Nephron (organoid): ENCODE measurements at regions not wholly inside any gene's neighbourhood (a gene's known extent, or its start where the extent isn't known, plus 50 kb on each side); places are given as distances from the start of the nearest gene placed in this dataset.

Source experiments
- H3K27ac Mint-ChIP-seq, 3 experiments: 2 replicates each; pipeline ENCODE4 v1.8.0; 2020; ENCODE audit warnings: mixed read lengths in 3 of 3, mild to moderate bottlenecking in 2 of 3, moderate library complexity in 1 of 3
- H3K27me3 Mint-ChIP-seq: 2 replicates; pipeline ENCODE4 v1.8.0; 2021; ENCODE audit warnings: low read depth, mild to moderate bottlenecking, moderate library complexity, mixed read lengths
- H3K36me3 Mint-ChIP-seq: 2 replicates; pipeline ENCODE4 v1.8.0; 2020; ENCODE audit warnings: low read depth, mixed read lengths
- H3K4me1 Mint-ChIP-seq: 2 replicates; pipeline ENCODE4 v1.8.0; 2020; ENCODE audit warnings: mixed read lengths
- H3K4me3 Mint-ChIP-seq, 3 experiments: 2 replicates each; pipeline ENCODE4 v1.8.0; 2020; ENCODE audit warnings: mild to moderate bottlenecking in 3 of 3, mixed read lengths in 3 of 3, moderate library complexity in 2 of 3
- H3K9me3 Mint-ChIP-seq: 2 replicates; pipeline ENCODE4 v1.8.0; 2020; ENCODE audit warnings: mixed read lengths
- CTCF ChIP-seq, 3 experiments: fragments of 200-600 bp; sonication (generic); IDR thresholded peaks; one replicate each; pipeline ENCODE4 v1.5.0; 2021; ENCODE audit warnings: antibody characterized with exemption in 3 of 3; ENCODE audit not compliant: unreplicated experiment in 3 of 3

- Mint-ChIP-seq H3K4me3 (no peak overlapping the region), H3K27ac (no peak overlapping the region), H3K27me3 (no peaks in the 10 kb centered on the region), H3K36me3 (no peaks in the 10 kb centered on the region), H3K4me1 (no peaks in the 10 kb centered on the region), H3K9me3 (peaks cover 3% of the 10 kb centered on the region)
- no peak for TF ChIP-seq CTCF (IDR thresholded peaks at IDR 0.05; ENCODE audit: unreplicated experiment in 3 of 3)
Observed at GRCh38 chr5:40381676-40382363, 297.9 kb upstream of the PTGER4 start.

- no peak overlapping the region for H3K4me3 Mint-ChIP-seq
- H3K9me3 Mint-ChIP-seq: peaks cover 3% of the 10 kb centered on the region
- H3K27me3 Mint-ChIP-seq: no peaks in the 10 kb centered on the region
- H3K36me3 Mint-ChIP-seq: no peaks in the 10 kb centered on the region
- H3K4me1 Mint-ChIP-seq: no peaks in the 10 kb centered on the region
- TF ChIP-seq CTCF (IDR thresholded peaks at IDR 0.05; ENCODE audit: unreplicated experiment in 3 of 3): no peak
- H3K27ac Mint-ChIP-seq: no peak overlapping the region
Observed at GRCh38 chr5:40381016-40381415, 298.7 kb upstream of the PTGER4 start.

- Mint-ChIP-seq H3K4me1 (no peaks in the 10 kb centered on the region), H3K4me3 (no peak overlapping the region), H3K27me3 (no peaks in the 10 kb centered on the region), H3K9me3 (peaks cover 3% of the 10 kb centered on the region), H3K27ac (no peak overlapping the region), H3K36me3 (no peaks in the 10 kb centered on the region)
- no peak for TF ChIP-seq CTCF (IDR thresholded peaks at IDR 0.05; ENCODE audit: unreplicated experiment in 3 of 3)
Observed at GRCh38 chr5:40378396-40379177, 301.1 kb upstream of the PTGER4 start.

GRCh38 chr5:40376566-40376965 is 303.1 kb upstream of the PTGER4 start:
- no peaks in the 10 kb centered on the region for H3K4me1 Mint-ChIP-seq
- H3K4me3 Mint-ChIP-seq: no peak overlapping the region
- no peaks in the 10 kb centered on the region for H3K27me3 Mint-ChIP-seq
- TF ChIP-seq CTCF (IDR thresholded peaks at IDR 0.05; ENCODE audit: unreplicated experiment in 3 of 3): no peak
- H3K27ac Mint-ChIP-seq: no peak overlapping the region
- peaks cover 3% of the 10 kb centered on the region for H3K9me3 Mint-ChIP-seq
- H3K36me3 Mint-ChIP-seq: no peaks in the 10 kb centered on the region

- Mint-ChIP-seq H3K4me1 (no peaks in the 10 kb centered on the region), H3K4me3 (no peak overlapping the region), H3K27me3 (no peaks in the 10 kb centered on the region), H3K9me3 (peaks cover 3% of the 10 kb centered on the region), H3K36me3 (no peaks in the 10 kb centered on the region), H3K27ac (no peak overlapping the region)
- TF ChIP-seq CTCF (IDR thresholded peaks at IDR 0.05; ENCODE audit: unreplicated experiment in 3 of 3): no peak
Observed at GRCh38 chr5:40374853-40375252, 304.9 kb upstream of the PTGER4 start.
